ENCODE measurements at regions not wholly inside any gene's neighbourhood (a gene's known extent, or its start where the extent isn't known, plus 50 kb on each side); places are given as distances from the start of the nearest gene placed in this dataset.
A peak's percentile ranks its signal among the peaks of the same experiment; 100 is the strongest.

DNA sequence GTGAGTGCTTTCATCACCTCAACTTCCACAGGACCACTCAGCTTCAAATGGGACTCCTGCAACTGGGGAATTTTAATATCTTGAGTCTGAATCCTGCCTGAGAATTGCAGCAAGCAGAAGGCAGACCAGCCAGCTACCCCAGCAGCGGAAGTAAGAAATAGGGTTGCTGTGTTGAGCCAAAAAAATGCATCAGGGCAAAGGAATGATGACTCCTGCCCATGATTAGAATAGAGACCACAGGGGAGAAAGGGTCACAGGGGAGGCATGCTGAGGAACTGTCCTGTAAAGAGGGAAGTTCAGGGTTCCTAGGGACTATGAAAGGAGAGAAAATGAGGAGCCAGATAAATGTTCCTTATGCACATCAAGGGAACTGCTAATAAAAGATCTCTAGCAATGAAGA is 370.2 kb downstream of the KCTD12 start:
- DNase-seq: no peak

GRCh38 chr13:76512721-76513145 is 373.5 kb downstream of the KCTD12 start:
- DNase-seq: peak; percentile 13

DNA sequence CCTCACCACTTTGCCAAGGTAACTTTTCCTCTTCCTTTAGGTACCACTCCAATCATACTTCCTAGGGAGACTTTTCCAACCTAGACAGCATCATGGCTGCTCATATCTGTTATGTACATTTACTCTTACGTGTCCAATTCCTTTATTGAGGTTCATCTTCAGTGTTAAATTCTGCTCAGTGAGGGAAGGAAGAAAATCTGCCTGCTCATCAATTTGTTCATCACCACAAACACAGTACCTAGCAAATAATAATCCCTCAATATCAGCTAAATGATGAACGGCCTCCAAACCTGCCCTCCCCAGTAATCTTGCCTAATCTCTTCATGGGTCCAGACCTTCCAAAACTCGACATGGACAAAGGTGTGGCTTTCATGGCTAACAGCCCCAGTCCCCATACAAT is 380.8 kb downstream of the KCTD12 start:
- no peak for DNase-seq

DNA sequence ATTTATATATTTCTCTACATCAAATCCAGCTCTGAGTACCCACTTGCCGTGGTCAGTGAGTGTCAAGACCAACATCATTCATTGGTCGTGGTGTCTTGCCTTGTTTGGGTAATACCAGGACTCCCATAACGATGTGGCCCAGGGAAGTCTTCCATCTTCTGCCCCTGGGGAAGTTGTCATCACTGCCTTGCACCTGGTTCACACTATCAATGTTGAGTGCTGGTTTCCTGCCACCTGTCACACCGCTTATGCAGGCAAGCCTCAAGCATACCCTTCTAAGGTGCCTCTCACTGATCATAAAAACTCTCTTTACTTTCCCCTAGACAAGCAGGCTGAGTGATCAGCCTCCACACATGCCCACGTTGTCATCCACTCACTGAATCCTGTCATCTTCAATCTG is 382.4 kb downstream of the KCTD12 start:
- DNase-seq: no peak

DNA sequence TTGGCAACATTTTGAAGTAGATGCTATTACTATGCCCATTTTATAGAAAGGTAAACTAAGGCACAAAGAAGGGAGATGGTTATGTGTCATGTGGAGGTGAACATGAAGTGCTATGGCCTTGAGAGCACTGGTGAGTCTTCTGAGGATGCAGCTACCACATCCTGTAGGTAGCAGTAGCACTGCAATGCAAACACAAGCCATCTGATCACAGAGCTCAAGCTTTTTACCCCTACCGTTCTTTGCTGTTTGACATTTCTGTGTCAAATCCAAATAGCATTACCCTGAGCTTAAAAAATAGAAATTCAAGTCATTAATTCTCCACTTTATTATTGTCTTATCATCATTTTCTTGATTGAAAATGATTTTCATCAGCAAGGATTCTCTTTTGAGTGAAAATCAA is 382.9 kb downstream of the KCTD12 start:
- DNase-seq: no peak

DNA sequence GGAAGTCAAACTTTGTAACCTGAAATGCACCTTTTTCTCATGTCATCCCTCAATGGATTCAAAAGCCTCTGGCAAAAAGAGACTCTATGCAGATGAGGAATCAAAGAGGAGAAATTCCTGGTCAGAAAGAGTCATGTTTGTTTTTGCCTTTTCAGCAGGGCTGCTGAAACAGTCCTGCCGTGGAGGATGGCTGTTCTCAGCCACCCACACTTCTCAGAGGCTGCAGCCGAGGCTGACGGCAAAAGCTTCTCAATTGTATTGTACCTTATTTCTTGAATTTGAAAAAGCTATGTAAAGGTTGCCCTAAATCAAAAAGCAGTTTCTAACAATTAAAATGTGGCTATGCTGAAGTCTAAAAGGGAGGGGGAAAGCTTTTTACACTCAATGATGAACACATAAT is 385.3 kb downstream of the KCTD12 start:
- DNase-seq: no peak

- DNase-seq: no peak
Measured at GRCh38 chr13:76499891-76500290, 386.3 kb downstream of the KCTD12 start.

- DNase-seq: peak; percentile 32
Measured at GRCh38 chr13:76489274-76489673, 396.9 kb downstream of the KCTD12 start.

- DNase-seq: no peak
Measured at GRCh38 chr13:76481738-76482137, 404.5 kb downstream of the KCTD12 start.

- DNase-seq: no peak
Measured at GRCh38 chr13:76474966-76475365, 411.2 kb downstream of the KCTD12 start.

- DNase-seq: peak; percentile 61
Measured at GRCh38 chr13:76474356-76474755, 411.8 kb downstream of the KCTD12 start.

DNA sequence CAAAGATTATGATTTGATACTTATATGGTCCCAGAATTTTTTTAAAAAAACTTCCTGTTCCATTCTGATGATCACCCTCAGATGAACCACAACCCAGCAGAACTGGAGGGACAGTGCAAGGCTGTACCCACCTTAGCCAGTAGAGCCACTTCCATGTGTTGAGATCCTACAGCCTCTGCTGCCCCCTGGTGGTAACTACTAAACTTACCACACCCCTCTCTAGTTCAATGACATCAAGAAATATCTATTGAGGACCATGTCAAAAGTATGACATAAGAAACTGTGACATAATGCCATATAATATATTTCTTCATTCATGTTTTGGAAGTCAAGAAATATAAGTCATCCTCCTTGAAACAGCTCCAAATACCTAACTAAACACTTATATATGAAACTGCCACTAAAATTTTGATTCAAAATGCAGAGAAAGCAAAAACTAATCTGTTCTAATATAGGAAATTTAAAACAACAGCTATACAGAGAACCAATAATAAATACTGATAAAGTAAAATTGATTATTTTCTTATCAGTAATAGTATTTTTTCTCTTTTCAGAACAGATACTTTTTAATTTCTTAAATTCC is 412.6 kb downstream of the KCTD12 start:
- peak; percentile 71 for DNase-seq

DNA sequence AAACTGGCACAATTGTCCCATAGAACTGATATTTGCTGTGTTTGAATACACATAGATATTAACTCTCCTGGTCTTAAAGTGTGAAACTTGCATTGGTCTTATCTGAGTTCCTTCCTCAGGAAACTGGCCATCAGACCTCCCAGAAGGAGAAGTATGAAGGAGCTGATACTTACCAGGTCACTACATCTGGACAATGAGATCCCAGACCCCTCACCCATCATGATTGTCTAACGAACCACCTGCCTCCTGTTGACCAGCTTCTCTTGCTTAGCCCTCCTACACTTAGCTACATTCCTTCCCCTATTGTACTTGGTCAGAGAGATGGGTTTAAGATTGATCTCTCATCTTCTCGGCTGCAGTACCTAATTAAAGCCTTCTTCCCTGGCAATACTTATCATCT is 413.3 kb downstream of the KCTD12 start:
- no peak for DNase-seq

GRCh38 chr13:76471486-76471885 is 414.7 kb downstream of the KCTD12 start:
- no peak for DNase-seq

GRCh38 chr13:76470991-76471390 is 415.2 kb downstream of the KCTD12 start:
- DNase-seq: no peak

DNA sequence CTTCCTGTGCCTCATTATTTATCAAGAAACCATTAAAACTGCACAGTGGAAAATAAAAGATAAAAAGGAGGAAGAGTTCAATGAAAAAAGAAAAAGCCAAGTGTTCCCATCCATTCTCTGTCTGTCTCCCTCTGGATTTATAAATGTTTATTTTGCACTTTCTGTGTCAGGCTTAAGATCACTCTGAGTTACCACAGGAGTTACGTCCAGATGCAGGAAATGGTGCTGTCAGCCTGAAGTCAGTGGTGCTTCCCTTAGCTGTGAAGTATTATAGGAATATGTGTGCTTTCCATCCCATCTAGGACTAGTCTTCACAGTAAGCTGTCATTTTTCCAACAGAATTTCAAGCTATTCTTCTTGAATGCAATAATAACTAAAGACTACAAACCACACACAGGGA is 420.2 kb downstream of the KCTD12 start:
- DNase-seq: peak; percentile 12

DNA sequence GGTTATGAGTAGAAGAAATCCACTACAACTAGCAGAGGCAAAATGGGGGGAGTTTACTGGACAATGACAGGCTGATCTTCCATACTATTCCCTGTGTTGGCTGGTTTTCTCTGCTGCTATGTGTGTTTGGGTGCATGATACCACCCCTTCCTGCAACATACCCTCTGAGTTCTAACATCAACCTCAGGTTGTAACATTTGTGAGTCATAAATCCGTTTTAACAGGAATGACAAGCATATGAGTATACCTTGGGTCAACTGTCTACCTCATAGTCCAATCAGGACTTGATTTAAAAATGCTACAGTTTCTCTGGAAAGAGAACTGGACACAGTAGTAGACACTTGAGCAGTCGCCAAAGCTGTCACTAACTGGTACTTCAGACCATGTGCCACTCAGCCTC is 422.9 kb downstream of the KCTD12 start:
- no peak for DNase-seq

GRCh38 chr13:76461999-76462398 is 424.2 kb downstream of the KCTD12 start:
- peak; percentile 89 for DNase-seq

DNA sequence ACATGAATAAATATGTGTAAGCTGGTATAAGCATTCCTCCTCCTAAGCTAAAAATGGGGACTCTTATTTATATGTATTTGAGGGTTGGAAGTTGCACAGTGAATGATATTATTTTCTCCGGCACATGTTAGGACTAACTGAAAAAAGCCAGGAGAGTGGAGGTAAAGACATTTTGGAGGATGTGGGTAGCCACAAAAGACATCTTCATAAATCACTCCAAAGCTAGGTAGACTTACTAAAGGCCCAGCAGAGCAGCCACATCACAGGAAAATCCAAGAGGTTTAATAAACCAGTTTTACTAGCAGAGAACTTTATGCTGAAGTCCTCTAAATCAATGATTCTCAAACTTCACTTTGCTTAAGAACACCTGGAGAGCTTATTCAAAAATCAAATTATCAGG is 424.7 kb downstream of the KCTD12 start:
- DNase-seq: no peak

DNA sequence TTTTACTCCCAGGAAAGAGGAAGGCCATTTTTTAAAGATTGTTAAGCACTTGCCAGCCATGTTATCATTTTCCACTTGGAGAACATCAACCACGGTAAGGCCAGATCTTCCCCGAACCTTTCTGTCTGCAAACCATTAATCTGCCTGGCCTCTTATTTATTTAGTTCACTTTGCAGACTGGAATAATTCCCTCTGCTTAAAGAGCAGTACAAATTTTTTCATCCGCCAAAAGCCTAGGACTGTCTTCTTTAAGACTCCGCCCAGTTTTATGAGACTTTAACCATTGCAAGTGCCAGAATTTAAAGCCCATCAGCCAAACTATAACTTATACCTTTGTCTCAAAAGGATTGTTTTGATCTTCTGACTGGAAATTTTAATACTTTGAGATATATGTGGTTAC is 426.3 kb downstream of the KCTD12 start:
- no peak for DNase-seq

DNA sequence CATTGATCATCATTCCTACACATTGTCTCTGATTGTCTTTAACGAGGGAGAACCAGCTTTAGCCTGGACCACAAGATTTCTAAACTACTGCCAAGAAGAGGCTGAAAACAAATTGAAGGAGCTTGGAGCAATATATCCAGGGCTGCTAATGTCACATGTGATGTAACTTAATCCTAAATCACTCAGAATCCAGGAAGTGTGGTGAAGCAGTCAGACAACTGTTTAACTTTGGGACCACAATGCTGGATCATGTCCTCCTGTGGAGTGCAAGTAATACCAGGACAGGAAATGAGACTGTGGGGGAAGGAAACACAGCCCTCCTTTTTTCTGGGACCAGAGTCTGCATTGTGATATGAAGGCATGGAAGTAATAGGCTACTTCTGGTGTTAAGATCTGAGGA is 430.2 kb downstream of the KCTD12 start:
- DNase-seq: peak; percentile 33

GRCh38 chr13:76454991-76455390 is 431.2 kb downstream of the KCTD12 start:
- peak; percentile 7 for DNase-seq

- no peak for DNase-seq
Measured at GRCh38 chr13:76449716-76450115, 436.5 kb downstream of the KCTD12 start.

GRCh38 chr13:76446191-76446590 is 440.0 kb downstream of the KCTD12 start:
- DNase-seq: peak; percentile 32

DNA sequence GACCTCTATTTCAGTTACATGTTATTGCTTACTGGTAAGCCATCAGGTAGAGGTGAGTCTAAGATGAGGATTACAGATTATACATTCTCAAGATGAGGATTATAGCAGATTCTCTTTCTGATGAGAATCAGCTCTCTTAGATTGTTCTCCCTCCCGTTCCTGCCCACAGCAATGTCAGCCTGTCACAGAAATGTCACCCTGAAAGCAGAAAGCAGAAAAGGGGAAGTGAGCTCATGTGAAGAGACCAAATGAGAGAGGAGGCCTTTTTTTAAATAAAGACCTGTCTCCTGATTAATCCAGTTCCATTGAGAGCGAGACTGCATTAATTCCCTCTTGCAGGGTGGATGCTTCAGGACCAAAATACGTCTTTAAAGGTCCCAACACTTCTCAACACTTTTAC is 445.6 kb downstream of the KCTD12 start:
- no peak for DNase-seq
